Loucy (cell line): ENCODE measurements at regions not wholly inside any gene's neighbourhood (a gene's known extent, or its start where the extent isn't known, plus 50 kb on each side); places are given as distances from the start of the nearest gene placed in this dataset.

Experiments used
- EZH2phosphoT487 ChIP-seq: fragments of 200-600 bp; IDR thresholded peaks from 2 replicates; pipeline ENCODE4 v1.6.1; 2018; ENCODE audit warnings: antibody characterized with exemption, mild to moderate bottlenecking, moderate library complexity, borderline replicate concordance
- TF ChIP-seq, protein P1 (sequence below): fragments of 200-600 bp; sonication (generic); conservative IDR thresholded peaks from 2 replicates; pipeline ENCODE4 v1.5.1; 2014; ENCODE audit warnings: mild to moderate bottlenecking, antibody characterized with exemption, low read length

DNA sequence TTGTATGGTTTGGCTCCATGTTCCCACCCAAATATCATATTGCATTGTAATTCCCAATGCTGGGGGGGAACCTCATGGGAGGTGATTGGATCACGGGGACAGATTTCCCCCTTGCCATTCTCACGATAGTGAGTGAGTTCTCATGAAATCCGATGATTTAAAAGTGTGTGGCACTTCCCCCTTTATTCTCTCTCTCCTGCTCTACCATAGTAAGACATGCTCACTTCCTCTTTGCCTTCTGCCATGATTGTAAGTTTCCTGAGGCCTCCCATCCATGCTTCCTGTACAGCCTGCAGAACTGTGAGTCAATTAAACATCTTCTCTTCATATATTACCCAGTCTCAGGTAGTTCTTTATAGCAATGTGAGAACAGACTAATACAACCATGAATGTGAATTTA lies 211.6 kb upstream of the NR5A2 start:
- TF ChIP-seq, protein P1, sequence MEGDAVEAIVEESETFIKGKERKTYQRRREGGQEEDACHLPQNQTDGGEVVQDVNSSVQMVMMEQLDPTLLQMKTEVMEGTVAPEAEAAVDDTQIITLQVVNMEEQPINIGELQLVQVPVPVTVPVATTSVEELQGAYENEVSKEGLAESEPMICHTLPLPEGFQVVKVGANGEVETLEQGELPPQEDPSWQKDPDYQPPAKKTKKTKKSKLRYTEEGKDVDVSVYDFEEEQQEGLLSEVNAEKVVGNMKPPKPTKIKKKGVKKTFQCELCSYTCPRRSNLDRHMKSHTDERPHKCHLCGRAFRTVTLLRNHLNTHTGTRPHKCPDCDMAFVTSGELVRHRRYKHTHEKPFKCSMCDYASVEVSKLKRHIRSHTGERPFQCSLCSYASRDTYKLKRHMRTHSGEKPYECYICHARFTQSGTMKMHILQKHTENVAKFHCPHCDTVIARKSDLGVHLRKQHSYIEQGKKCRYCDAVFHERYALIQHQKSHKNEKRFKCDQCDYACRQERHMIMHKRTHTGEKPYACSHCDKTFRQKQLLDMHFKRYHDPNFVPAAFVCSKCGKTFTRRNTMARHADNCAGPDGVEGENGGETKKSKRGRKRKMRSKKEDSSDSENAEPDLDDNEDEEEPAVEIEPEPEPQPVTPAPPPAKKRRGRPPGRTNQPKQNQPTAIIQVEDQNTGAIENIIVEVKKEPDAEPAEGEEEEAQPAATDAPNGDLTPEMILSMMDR: no peak
- TF ChIP-seq EZH2phosphoT487: no peak
